ENCODE measurements at regions not wholly inside any gene's neighbourhood (a gene's known extent, or its start where the extent isn't known, plus 50 kb on each side); places are given as distances from the start of the nearest gene placed in this dataset.
"Not testable (repeated sequence)": the region's sequence is repeated elsewhere in the genome, so short reads cannot be mapped to it uniquely, and the experiment has no call there.

GRCh38 chr7:56370208-56370872 lies 254.1 kb upstream of the NUPR2 start:
- H3K18ac ChIP-seq (ENCODE audit: low read depth, low read length); H4K8ac ChIP-seq (ENCODE audit: low read depth in 2 of 2, low read length in 2 of 2); H3K56ac ChIP-seq (ENCODE audit: extremely low read depth, insufficient read depth, low read length); intact Hi-C loops (cut with micrococcal nuclease); H3K9me3 ChIP-seq (ENCODE audit: control insufficient read depth, insufficient read depth, low read length); H3K4ac ChIP-seq (ENCODE audit: low read depth, low read length); H3K9me1 ChIP-seq (ENCODE audit: insufficient read depth, low read length); H3K4me1 ChIP-seq (ENCODE audit: control insufficient read depth, insufficient read depth, low read length); H2BK15ac ChIP-seq (ENCODE audit: low read depth, low read length); CTCF ChIA-PET; H3K36me3 ChIP-seq (ENCODE audit: control insufficient read depth, insufficient read depth, low read length); H2BK120ac ChIP-seq (ENCODE audit: low read depth, low read length); H3K23ac ChIP-seq (ENCODE audit: low read depth, low read length); H3K14ac ChIP-seq (replicated peaks; ENCODE audit: low read depth, low read length); H2BK5ac ChIP-seq (ENCODE audit: low read depth, low read length, poor library complexity, severe bottlenecking); H4K5ac ChIP-seq (ENCODE audit: low read depth, low read length); H2AK5ac ChIP-seq (ENCODE audit: low read depth, low read length); H3K4me2 ChIP-seq (ENCODE audit: low read depth, low read length); DNase-seq; H3K27ac ChIP-seq (ENCODE audit: insufficient read depth, low read length); H3K9ac ChIP-seq (ENCODE audit: low read depth, low read length); H3K4me3 ChIP-seq (ENCODE audit: insufficient read depth, low read depth, low read length); H2BK20ac ChIP-seq (ENCODE audit: low read depth, low read length); dilution Hi-C loops (cut with HindIII; ENCODE audit: low sequenced_read_pairs, unreplicated experiment); BruUV-seq (replicated peaks); H2AK9ac ChIP-seq (replicated peaks; ENCODE audit: low read depth, low read length, poor library complexity); H4K20me1 ChIP-seq (ENCODE audit: insufficient read depth, low read length); ATAC-seq (ENCODE audit: low read depth); H2AFZ ChIP-seq (replicated peaks; ENCODE audit: low read length, poor library complexity); in situ Hi-C loops (cut with MboI; ENCODE audit: low sequenced_read_pairs); POLR2A ChIA-PET (ENCODE audit: unreplicated experiment); H3K27me3 ChIP-seq (ENCODE audit: control insufficient read depth, insufficient read depth, low read length); H3K79me1 ChIP-seq (ENCODE audit: low read depth in 1 of 2, low read length in 2 of 2); H4K91ac ChIP-seq (ENCODE audit: insufficient read depth, low read depth, low read length): not testable (repeated sequence)
- no CpG with 5 or more reads among the region's 43 CpGs for WGBS, 2 experiments (ENCODE audit: extremely low coverage in 2 of 2, insufficient read length in 1 of 2)

GRCh38 chr7:56367914-56368313 lies 251.7 kb upstream of the NUPR2 start:
- DNase-seq; H3K18ac ChIP-seq (ENCODE audit: low read depth, low read length); H3K9ac ChIP-seq (ENCODE audit: low read depth, low read length); H3K4me3 ChIP-seq (ENCODE audit: insufficient read depth, low read depth, low read length); dilution Hi-C loops (cut with HindIII; ENCODE audit: low sequenced_read_pairs, unreplicated experiment); H2BK120ac ChIP-seq (ENCODE audit: low read depth, low read length); H3K9me3 ChIP-seq (ENCODE audit: control insufficient read depth, insufficient read depth, low read length); ATAC-seq (ENCODE audit: low read depth); H3K4me1 ChIP-seq (ENCODE audit: control insufficient read depth, insufficient read depth, low read length); H3K36me3 ChIP-seq (ENCODE audit: control insufficient read depth, insufficient read depth, low read length); H3K79me1 ChIP-seq (ENCODE audit: low read depth in 1 of 2, low read length in 2 of 2); H2BK20ac ChIP-seq (ENCODE audit: low read depth, low read length); H3K4ac ChIP-seq (ENCODE audit: low read depth, low read length); in situ Hi-C loops (cut with MboI; ENCODE audit: low sequenced_read_pairs); CTCF ChIA-PET; H3K56ac ChIP-seq (ENCODE audit: extremely low read depth, insufficient read depth, low read length); H3K23ac ChIP-seq (ENCODE audit: low read depth, low read length); H2AFZ ChIP-seq (replicated peaks; ENCODE audit: low read length, poor library complexity); H4K20me1 ChIP-seq (ENCODE audit: insufficient read depth, low read length); H3K27ac ChIP-seq (ENCODE audit: insufficient read depth, low read length); H2AK9ac ChIP-seq (replicated peaks; ENCODE audit: low read depth, low read length, poor library complexity); H4K5ac ChIP-seq (ENCODE audit: low read depth, low read length); H3K4me2 ChIP-seq (ENCODE audit: low read depth, low read length); H2AK5ac ChIP-seq (ENCODE audit: low read depth, low read length); H4K91ac ChIP-seq (ENCODE audit: insufficient read depth, low read depth, low read length); H3K9me1 ChIP-seq (ENCODE audit: insufficient read depth, low read length); H4K8ac ChIP-seq (ENCODE audit: low read depth in 2 of 2, low read length in 2 of 2); BruUV-seq (replicated peaks); intact Hi-C loops (cut with micrococcal nuclease); H2BK15ac ChIP-seq (ENCODE audit: low read depth, low read length); POLR2A ChIA-PET (ENCODE audit: unreplicated experiment); H3K14ac ChIP-seq (replicated peaks; ENCODE audit: low read depth, low read length); H3K27me3 ChIP-seq (ENCODE audit: control insufficient read depth, insufficient read depth, low read length); H2BK5ac ChIP-seq (ENCODE audit: low read depth, low read length, poor library complexity, severe bottlenecking): not testable (repeated sequence)
- WGBS, 2 experiments (ENCODE audit: extremely low coverage in 2 of 2, insufficient read length in 1 of 2) = 50% methylated on average over 1 of the region's 19 CpGs; no CpG with 5 or more reads in 1 of the 2 experiments
